ENCODE measurements at regions not wholly inside any gene's neighbourhood (a gene's known extent, or its start where the extent isn't known, plus 50 kb on each side); places are given as distances from the start of the nearest gene placed in this dataset.

GRCh38 chr6:23448281-23448680, 677.7 kb upstream of the NRSN1 start:
- no peaks in the 10 kb centered on the region for H3K36me3 ChIP-seq (ENCODE audit: control insufficient read depth in 2 of 2, extremely low read depth in 1 of 2, insufficient read depth in 2 of 2, low read length in 2 of 2)
- no peaks in the 10 kb centered on the region for H3K27me3 ChIP-seq (ENCODE audit: control insufficient read depth in 2 of 2, insufficient read depth in 2 of 2, low read length in 2 of 2)
- no TSS peak for BruUV-seq (replicated peaks)
- no peak overlapping the region for H3K27ac ChIP-seq (ENCODE audit: insufficient read depth, low read depth, low read length)
- intact Hi-C loops (cut with micrococcal nuclease) (no loop called here), dilution Hi-C loops (cut with MboI; ENCODE audit: extremely low pct_ligation_motif_present, low sequenced_read_pairs) (no loop called here)
- POLR2A ChIA-PET = no interaction called here
- H3K4me1 ChIP-seq (ENCODE audit: control insufficient read depth, extremely low read depth, insufficient read depth, low read length) = no peaks in the 10 kb centered on the region
- H3K4me2 ChIP-seq (ENCODE audit: insufficient read depth, low read length) = no peak overlapping the region
- CTCF ChIA-PET = no interaction called here
- no peak for TF ChIP-seq GATA2 (IDR thresholded peaks at IDR 0.05; ENCODE audit: insufficient read depth, insufficient read length, low read depth, low read length)
- no peak for TF ChIP-seq EZH2 (IDR thresholded peaks at IDR 0.05; ENCODE audit: borderline replicate concordance, low read depth, low read length, severe bottlenecking)
- no peak for TF ChIP-seq MAX (IDR thresholded peaks at IDR 0.05; ENCODE audit: insufficient read depth, insufficient read length)
- no peak for TF ChIP-seq MYC (IDR thresholded peaks at IDR 0.05; ENCODE audit: low read depth, low read length)
- no peak overlapping the region for H3K9ac ChIP-seq (replicated peaks; ENCODE audit: extremely low read depth, insufficient read depth, low read length)
- H3K9me1 ChIP-seq (replicated peaks; ENCODE audit: control insufficient read depth, extremely low read depth, insufficient read depth, low read length) = no peaks in the 10 kb centered on the region
- no peaks in the 10 kb centered on the region for H3K9me3 ChIP-seq (replicated peaks; ENCODE audit: control insufficient read depth, insufficient read depth, low read length)
- H3K4me3 ChIP-seq (replicated peaks in 1 of 3; ENCODE audit: insufficient read depth in 1 of 3, low read depth in 1 of 3, low read length in 3 of 3) = no peak overlapping the region
- FAIRE-seq (no peak), DNase-seq (ENCODE audit: low read depth, low spot score) (no peak)
- H4K20me1 ChIP-seq (replicated peaks; ENCODE audit: control insufficient read depth, extremely low read depth, insufficient read depth, low read length) = no peaks in the 10 kb centered on the region
- no peak overlapping the region for H2AFZ ChIP-seq (ENCODE audit: low read depth, low read length)
- H3K79me2 ChIP-seq (ENCODE audit: control insufficient read depth, insufficient read depth, low read length) = no peaks in the 10 kb centered on the region

- no peak overlapping the region for H3K9ac ChIP-seq (replicated peaks; ENCODE audit: extremely low read depth, insufficient read depth, low read length)
- intact Hi-C loops (cut with micrococcal nuclease) = no loop called here
- BruUV-seq (replicated peaks) = no TSS peak
- dilution Hi-C loops (cut with MboI; ENCODE audit: extremely low pct_ligation_motif_present, low sequenced_read_pairs) = no loop called here
- H2AFZ ChIP-seq (ENCODE audit: low read depth, low read length) = no peak overlapping the region
- no peaks in the 10 kb centered on the region for H3K36me3 ChIP-seq (ENCODE audit: control insufficient read depth in 2 of 2, extremely low read depth in 1 of 2, insufficient read depth in 2 of 2, low read length in 2 of 2)
- ChIA-PET POLR2A (no interaction called here), CTCF (no interaction called here)
- H3K27me3 ChIP-seq (ENCODE audit: control insufficient read depth in 2 of 2, insufficient read depth in 2 of 2, low read length in 2 of 2) = no peaks in the 10 kb centered on the region
- H3K4me2 ChIP-seq (ENCODE audit: insufficient read depth, low read length) = no peak overlapping the region
- no peaks in the 10 kb centered on the region for H3K9me1 ChIP-seq (replicated peaks; ENCODE audit: control insufficient read depth, extremely low read depth, insufficient read depth, low read length)
- no peaks in the 10 kb centered on the region for H4K20me1 ChIP-seq (replicated peaks; ENCODE audit: control insufficient read depth, extremely low read depth, insufficient read depth, low read length)
- H3K4me1 ChIP-seq (ENCODE audit: control insufficient read depth, extremely low read depth, insufficient read depth, low read length) = peaks cover 2% of the 10 kb centered on the region
- DNase-seq (ENCODE audit: low read depth, low spot score) (no peak), FAIRE-seq (peak; percentile 18)
- TF ChIP-seq MYC (IDR thresholded peaks at IDR 0.05; ENCODE audit: low read depth, low read length) (no peak), POLR2AphosphoS5 (IDR thresholded peaks at IDR 0.05; ENCODE audit: insufficient read depth, low read depth, low read length) (no peak), JUN (IDR thresholded peaks at IDR 0.05; ENCODE audit: borderline replicate concordance, insufficient read depth, insufficient read length, low read depth) (no peak), POLR2A (IDR thresholded peaks at IDR 0.05; ENCODE audit: low read depth, low read length) (no peak), EZH2 (IDR thresholded peaks at IDR 0.05; ENCODE audit: borderline replicate concordance, low read depth, low read length, severe bottlenecking) (no peak), FOS (IDR thresholded peaks at IDR 0.05; ENCODE audit: borderline replicate concordance, insufficient read depth, low read length) (no peak), CTCF (IDR thresholded peaks at IDR 0.05; ENCODE audit: extremely low read depth in 1 of 2, insufficient read depth in 1 of 2, low read depth in 1 of 2, low read length in 2 of 2) (no peak), MAX (IDR thresholded peaks at IDR 0.05; ENCODE audit: insufficient read depth, insufficient read length) (no peak), GATA2 (IDR thresholded peaks at IDR 0.05; ENCODE audit: insufficient read depth, insufficient read length, low read depth, low read length) (no peak)
- H3K4me3 ChIP-seq (replicated peaks in 1 of 3; ENCODE audit: insufficient read depth in 1 of 3, low read depth in 1 of 3, low read length in 3 of 3) = no peak overlapping the region
- no peaks in the 10 kb centered on the region for H3K79me2 ChIP-seq (ENCODE audit: control insufficient read depth, insufficient read depth, low read length)
- no peaks in the 10 kb centered on the region for H3K9me3 ChIP-seq (replicated peaks; ENCODE audit: control insufficient read depth, insufficient read depth, low read length)
- H3K27ac ChIP-seq (ENCODE audit: insufficient read depth, low read depth, low read length) = no peak overlapping the region
Measured at GRCh38 chr6:23454080-23454976, 671.7 kb upstream of the NRSN1 start.
